Spleen (tissue), 7 donors: ENCODE measurements at regions not wholly inside any gene's neighbourhood (a gene's known extent, or its start where the extent isn't known, plus 50 kb on each side); places are given as distances from the start of the nearest gene placed in this dataset.

Experiments
- CTCF ChIP-seq, 11 experiments: fragments of 200-600 bp in 7 of 11; fragments of 450-650 bp in 4 of 11; sonication (generic) in 4 of 11; IDR thresholded peaks in 8 of 11; conservative IDR thresholded peaks in 3 of 11; 1 replicate in 7 of 11; 2 replicates in 4 of 11; pipeline versions ENCODE4 v1.4.0 to v1.8.0; 2016 to 2021; ENCODE audit warnings: antibody characterized with exemption in 11 of 11, inconsistent platforms in 4 of 11, mild to moderate bottlenecking in 1 of 11
- POLR2AphosphoS5 ChIP-seq, 3 donors: sonication (generic); formaldehyde crosslinking; IDR thresholded peaks; one replicate each; pipeline ENCODE4 v1.5.1; 2017; ENCODE audit warnings: antibody characterized with exemption in 3 of 3
- donor health status: DM: no; HTN: no; CAD: no; lungs with moderate emphysema.
- donor health status: DM: no; HTN: no; CAD: no.
- donor health status: DM: no; HTN: no; CAD: no.

- TF ChIP-seq POLR2AphosphoS5 (IDR thresholded peaks at IDR 0.05) (no peak), CTCF (IDR thresholded peaks at IDR 0.05 in 8 of 11, conservative IDR thresholded peaks at IDR 0.05 in 3 of 11) (no peak)
Measured at GRCh38 chr20:22480336-22480735, 104.0 kb downstream of the FOXA2 start.
